NCI-H2196 treated with DMSO at 0.1 percent for 48 hours (cell line): ENCODE measurements at regions not wholly inside any gene's neighbourhood (a gene's known extent, or its start where the extent isn't known, plus 50 kb on each side); places are given as distances from the start of the nearest gene placed in this dataset.

Experiments
- DNase-seq: peaks from one replicate; lab custom pipeline; 2025; ENCODE audit not compliant: unreplicated experiment; lab: John Stamatoyannopoulos, UW

- no peak for DNase-seq
These were observed 130.2 kb upstream of the CSF3R start for GRCh38 chr1:36612881-36613280.

GRCh38 chr1:36612121-36612520 lies 129.4 kb upstream of the CSF3R start:
- DNase-seq = no peak

- peak; percentile 66 for DNase-seq
These were observed 126.7 kb upstream of the CSF3R start for GRCh38 chr1:36609241-36610027.

- DNase-seq = no peak
These were observed 125.6 kb upstream of the CSF3R start for GRCh38 chr1:36608272-36608671.

- DNase-seq = no peak
These were observed 124.5 kb upstream of the CSF3R start for GRCh38 chr1:36607263-36607651.

GRCh38 chr1:36606641-36607262 lies 124.0 kb upstream of the CSF3R start:
- DNase-seq = no peak

- DNase-seq = no peak
These were observed 123.4 kb upstream of the CSF3R start for GRCh38 chr1:36605942-36606640.

GRCh38 chr1:36603461-36603860 lies 120.7 kb upstream of the CSF3R start:
- DNase-seq = no peak

GRCh38 chr1:36602184-36602583 lies 119.5 kb upstream of the CSF3R start:
- no peak for DNase-seq

- DNase-seq = no peak
These were observed 117.1 kb upstream of the CSF3R start for GRCh38 chr1:36599828-36600227.

- no peak for DNase-seq
These were observed 114.8 kb upstream of the CSF3R start for GRCh38 chr1:36597514-36597913.

- no peak for DNase-seq
These were observed 113.2 kb upstream of the CSF3R start for GRCh38 chr1:36595921-36596320.

GRCh38 chr1:36595349-36595748 lies 112.6 kb upstream of the CSF3R start:
- no peak for DNase-seq

- no peak for DNase-seq
These were observed 111.3 kb upstream of the CSF3R start for GRCh38 chr1:36594023-36594422.

- no peak for DNase-seq
These were observed 108.6 kb upstream of the CSF3R start for GRCh38 chr1:36591278-36591677.

- DNase-seq = no peak
These were observed 108.1 kb upstream of the CSF3R start for GRCh38 chr1:36590771-36591170.

- no peak for DNase-seq
These were observed 107.6 kb upstream of the CSF3R start for GRCh38 chr1:36590264-36590663.

- no peak for DNase-seq
These were observed 106.3 kb upstream of the CSF3R start for GRCh38 chr1:36588972-36589371.

- DNase-seq = no peak
These were observed 103.1 kb upstream of the CSF3R start for GRCh38 chr1:36585569-36586548.

- no peak for DNase-seq
These were observed 102.3 kb upstream of the CSF3R start for GRCh38 chr1:36584874-36585453.
